K562 (cell line): ENCODE measurements at regions not wholly inside any gene's neighbourhood (a gene's known extent, or its start where the extent isn't known, plus 50 kb on each side); places are given as distances from the start of the nearest gene placed in this dataset.
A peak's percentile ranks its signal among the peaks of the same experiment; 100 is the strongest.

Experiments
- ARID2 ChIP-seq: fragments of 450-650 bp; IDR thresholded peaks from 2 replicates; pipeline ENCODE4 v1.6.1; 2017; ENCODE audit warnings: antibody characterized with exemption, mild to moderate bottlenecking
- CEBPG ChIP-seq, 3 experiments: fragments of 200-800 bp in 1 of 3; sonication (Bioruptor generic) in 1 of 3; sonication (generic) in 1 of 3; formaldehyde crosslinking in 1 of 3; IDR thresholded peaks in 2 of 3; conservative IDR thresholded peaks in 1 of 3; 2 replicates each; pipeline versions ENCODE4 v1.6.1 to v1.8.0; 2016 to 2022; ENCODE audit warnings: missing compliant biosample characterization in 2 of 3, missing genetic modification characterization in 2 of 3, mild to moderate bottlenecking in 1 of 3, missing genetic modification reagents in 1 of 3
- ELK3 ChIP-seq: fragments of 450-650 bp; formaldehyde crosslinking; IDR thresholded peaks from 2 replicates; pipeline ENCODE4 v1.4.0; 2020; ENCODE audit warnings: mild to moderate bottlenecking
- ERF ChIP-seq: fragments of 450-650 bp; formaldehyde crosslinking; IDR thresholded peaks from 2 replicates; pipeline ENCODE4 v1.4.0; 2020; ENCODE audit warnings: mild to moderate bottlenecking, mixed read lengths
- GTF3C2 ChIP-seq: IDR thresholded peaks from 3 replicates; pipeline ENCODE4 v1.6.1; 2011; ENCODE audit warnings: borderline replicate concordance, mild to moderate bottlenecking, moderate library complexity; ENCODE audit not compliant: insufficient read length; ENCODE audit errors: extremely low read depth
- KDM2B ChIP-seq: fragments of 250-450 bp; sonication (Bioruptor Pico); IDR thresholded peaks from 2 replicates; pipeline ENCODE4 v1.8.0; 2021; ENCODE audit warnings: mild to moderate bottlenecking, moderate library complexity
- KLF10 ChIP-seq: fragments of 250-450 bp; sonication (Bioruptor Pico); IDR thresholded peaks from 2 replicates; pipeline ENCODE4 v1.6.1; 2021; ENCODE audit warnings: matching md5 sums
- LEF1 ChIP-seq: fragments of 450-650 bp; IDR thresholded peaks from 2 replicates; pipeline ENCODE4 v1.6.1; 2016; ENCODE audit warnings: mild to moderate bottlenecking
- NR1H2 ChIP-seq: sonication (generic); formaldehyde crosslinking; IDR thresholded peaks from 2 replicates; pipeline ENCODE4 v1.4.0; 2020; ENCODE audit warnings: mild to moderate bottlenecking, missing genetic modification reagents
- POLR2AphosphoS5 ChIP-seq: IDR thresholded peaks from 2 replicates; pipeline ENCODE4 v1.6.1; 2011; ENCODE audit warnings: mild to moderate bottlenecking, low read depth, low read length, moderate library complexity; ENCODE audit not compliant: control insufficient read depth, insufficient read depth
- SMAD4 ChIP-seq: fragments of 250-450 bp; sonication (Bioruptor Pico); conservative IDR thresholded peaks from 2 replicates; pipeline ENCODE4 v1.8.0; 2021; ENCODE audit warnings: inconsistent platforms, mild to moderate bottlenecking, moderate library complexity
- UBTF ChIP-seq, 2 experiments: IDR thresholded peaks; 2 replicates each; pipeline ENCODE4 v1.6.1; 2012; ENCODE audit warnings: improper control_type of control experiment in 2 of 2, low read depth in 2 of 2, low read length in 2 of 2, borderline replicate concordance in 1 of 2
- XRCC4 ChIP-seq: IDR thresholded peaks from one replicate; pipeline ENCODE4 v1.6.1; 2011; ENCODE audit not compliant: insufficient read depth, insufficient read length; ENCODE audit errors: extremely low read depth
- ZNF175 ChIP-seq: fragments of 200-800 bp; sonication (Bioruptor generic); IDR thresholded peaks from 2 replicates; pipeline ENCODE4 v1.6.1; 2016; ENCODE audit warnings: low read depth, mild to moderate bottlenecking, missing genetic modification characterization, missing compliant biosample characterization
- ZNF324 ChIP-seq: fragments of 250-450 bp; sonication (Bioruptor Pico); IDR thresholded peaks from 2 replicates; pipeline ENCODE4 v1.4.0; 2020; ENCODE audit warnings: mild to moderate bottlenecking
- ZNF512 ChIP-seq: IDR thresholded peaks from 2 replicates; pipeline ENCODE4 v1.6.1; 2016; ENCODE audit warnings: missing genetic modification characterization, missing compliant biosample characterization
- ZNF584 ChIP-seq: fragments of 200-800 bp; sonication (Bioruptor generic); IDR thresholded peaks from 2 replicates; pipeline ENCODE4 v1.6.1; 2016; ENCODE audit warnings: low read depth, mild to moderate bottlenecking, missing genetic modification characterization, missing compliant biosample characterization
- ZNF696 ChIP-seq: fragments of 250-450 bp; sonication (Bioruptor Pico); conservative IDR thresholded peaks from 2 replicates; pipeline ENCODE4 v1.4.0; 2020; ENCODE audit warnings: mild to moderate bottlenecking, moderate library complexity
- ZNF717 ChIP-seq: fragments of 250-450 bp; sonication (Bioruptor Pico); IDR thresholded peaks from 2 replicates; pipeline ENCODE4 v1.5.0; 2021

- TF ChIP-seq ZNF324 (CRISPR knock-in tag), result no peak
- TF ChIP-seq ZNF584 (CRISPR knock-in tag), result no peak
- TF ChIP-seq ZNF512, result no peak
- peak; percentile 12; the same call in 1 of the 2 replicates for TF ChIP-seq KDM2B (CRISPR knock-in tag)
- peak; percentile 96 for TF ChIP-seq SMAD4 (CRISPR knock-in tag)
- TF ChIP-seq UBTF (IDR thresholded peaks at IDR 0.05; ENCODE audit: borderline replicate concordance in 1 of 2, low read depth in 2 of 2, low read length in 2 of 2), result no peak
- 0 out of 2 replicates have a peak, but pooled peaks have one; percentile 56 for TF ChIP-seq NR1H2 (CRISPR knock-in tag)
- no peak for TF ChIP-seq ZNF696
- TF ChIP-seq ELK3 (CRISPR knock-in tag), result no peak
- no peak for TF ChIP-seq LEF1
- no peak for TF ChIP-seq ZNF717 (CRISPR knock-in tag)
- TF ChIP-seq CEBPG (CRISPR knock-in tag; IDR thresholded peaks at IDR 0.05), result no peak; the same call in 1 of the 2 replicates
- no peak for TF ChIP-seq CEBPG (tag; conservative IDR thresholded peaks at IDR 0.05 in 1 of 2, IDR thresholded peaks at IDR 0.05 in 1 of 2)
- TF ChIP-seq KLF10 (CRISPR knock-in tag), result no peak
- TF ChIP-seq ZNF175 (CRISPR knock-in tag), result no peak
- TF ChIP-seq GTF3C2, result no peak
- TF ChIP-seq ARID2, result no peak
- peak; percentile 87 for TF ChIP-seq ERF (CRISPR knock-in tag)
- no peak for TF ChIP-seq XRCC4
- TF ChIP-seq POLR2AphosphoS5, result no peak
Observed at GRCh38 chr16:85420501-85421337, 192.4 kb upstream of the GSE1 start (continued).
